Right lobe of liver (tissue), 6 donors: ENCODE measurements at regions not wholly inside any gene's neighbourhood (a gene's known extent, or its start where the extent isn't known, plus 50 kb on each side); places are given as distances from the start of the nearest gene placed in this dataset.

Source experiments
- ATAC-seq, 4 donors: fragments of 200-7000 bp; cut with Tn5 transposase; one replicate each; pipeline ENCODE4 v1.9.1; 2020; ENCODE audit warnings: mild to moderate bottlenecking in 4 of 4, moderate library complexity in 4 of 4
- DNase-seq, 3 donors: peaks; one replicate each; pipeline ENCODE4 v3.0.0-alpha.2; 2020
- H3K27ac ChIP-seq, 3 donors: fragments of 200-600 bp; one replicate each; pipeline ENCODE4 v1.8.0; 2022
- H3K27me3 ChIP-seq, 2 donors: fragments of 200-600 bp; one replicate each; pipeline ENCODE4 v1.8.0; 2022
- H3K36me3 ChIP-seq, 4 donors: fragments of 200-600 bp; sonication (generic) in 1 of 4; one replicate each; pipeline versions ENCODE4 v1.5.1 to v1.8.0; 2017 to 2022; ENCODE audit warnings: control low read depth in 1 of 4
- H3K4me1 ChIP-seq, 4 donors: fragments of 200-600 bp; sonication (generic) in 1 of 4; one replicate each; pipeline versions ENCODE4 v1.5.1 to v1.8.0; 2017 to 2022; ENCODE audit warnings: control low read depth in 1 of 4
- H3K4me3 ChIP-seq, 3 donors: fragments of 200-600 bp; one replicate each; pipeline ENCODE4 v1.8.0; 2022
- H3K9me3 ChIP-seq, 4 donors: fragments of 200-600 bp; sonication (generic) in 1 of 4; one replicate each; pipeline versions ENCODE4 v1.5.1 to v1.8.0; 2017 to 2022; ENCODE audit warnings: control low read depth in 1 of 4
- POLR2A ChIP-seq: fragments of 450-650 bp; IDR thresholded peaks from one replicate; pipeline ENCODE4 v1.6.1; 2017; ENCODE audit warnings: antibody characterized with exemption, mild to moderate bottlenecking
- WGBS: methylation state at CpG from one replicate; pipeline ENCODE4 v1.1.6; 2018; ENCODE audit warnings: low coverage, low lambda C conversion rate; ENCODE audit not compliant: insufficient coverage; ENCODE audit errors: missing lambda C conversion rate; 5-methylcytosine and 5-hydroxymethylcytosine counted together
- intact Hi-C, 2 donors: fragments of 100-400 bp; cut with DNase I; formaldehyde crosslinking; loops; one replicate each; pipeline versions ENCODE4 v1.11.2 to v1.14.1; 2022
- TF ChIP-seq, protein P1 (sequence below), 4 donors: fragments of 200-600 bp in 3 of 4; fragments of 450-650 bp in 1 of 4; IDR thresholded peaks; one replicate each; pipeline versions ENCODE4 v1.5.1 to v1.8.0; 2016 to 2022; ENCODE audit warnings: antibody characterized with exemption in 4 of 4, mild to moderate bottlenecking in 2 of 4
- donor health status: DM: no; HTN: yes; CAD: no.
- donor health status: DM: no; HTN: no; CAD: no.
- donor health status: DM: no; HTN: no; CAD: no.
- donor health status: DM: no; HTN: yes; CAD: no.
- donor health status: DM: no; HTN: yes; CAD: no.

DNA sequence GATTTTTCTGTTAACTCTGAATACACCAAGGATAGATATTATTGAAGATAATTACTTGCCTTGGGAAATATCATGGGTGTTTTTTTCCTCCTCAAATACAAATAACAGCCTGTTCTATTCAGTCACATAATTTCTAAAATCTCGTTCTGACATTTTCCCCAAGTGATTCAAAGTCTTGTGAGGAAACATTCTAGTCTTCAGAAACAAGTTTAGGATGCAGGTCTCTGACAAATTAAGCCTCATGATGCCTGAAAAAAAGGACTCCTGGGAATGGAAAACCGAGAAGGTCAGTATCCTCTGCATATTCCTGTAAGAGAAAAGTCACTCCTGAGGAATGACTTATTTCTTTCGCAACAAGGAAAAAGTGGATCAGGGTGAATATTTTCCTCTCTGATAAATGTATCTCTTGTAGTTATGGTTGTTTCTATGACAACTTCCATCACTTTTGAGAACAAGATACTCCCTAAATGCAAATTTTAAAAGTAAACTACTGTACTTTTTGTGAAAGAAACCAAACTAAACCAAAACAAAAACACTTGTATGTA lies 384.6 kb downstream of the CNTNAP4 start:
- no peaks in the 10 kb centered on the region for H3K36me3 ChIP-seq
- intact Hi-C loops, result no loop called here
- H3K9me3 ChIP-seq, result no peaks in the 10 kb centered on the region
- no peaks in the 10 kb centered on the region for H3K27me3 ChIP-seq
- TF ChIP-seq, protein P1, sequence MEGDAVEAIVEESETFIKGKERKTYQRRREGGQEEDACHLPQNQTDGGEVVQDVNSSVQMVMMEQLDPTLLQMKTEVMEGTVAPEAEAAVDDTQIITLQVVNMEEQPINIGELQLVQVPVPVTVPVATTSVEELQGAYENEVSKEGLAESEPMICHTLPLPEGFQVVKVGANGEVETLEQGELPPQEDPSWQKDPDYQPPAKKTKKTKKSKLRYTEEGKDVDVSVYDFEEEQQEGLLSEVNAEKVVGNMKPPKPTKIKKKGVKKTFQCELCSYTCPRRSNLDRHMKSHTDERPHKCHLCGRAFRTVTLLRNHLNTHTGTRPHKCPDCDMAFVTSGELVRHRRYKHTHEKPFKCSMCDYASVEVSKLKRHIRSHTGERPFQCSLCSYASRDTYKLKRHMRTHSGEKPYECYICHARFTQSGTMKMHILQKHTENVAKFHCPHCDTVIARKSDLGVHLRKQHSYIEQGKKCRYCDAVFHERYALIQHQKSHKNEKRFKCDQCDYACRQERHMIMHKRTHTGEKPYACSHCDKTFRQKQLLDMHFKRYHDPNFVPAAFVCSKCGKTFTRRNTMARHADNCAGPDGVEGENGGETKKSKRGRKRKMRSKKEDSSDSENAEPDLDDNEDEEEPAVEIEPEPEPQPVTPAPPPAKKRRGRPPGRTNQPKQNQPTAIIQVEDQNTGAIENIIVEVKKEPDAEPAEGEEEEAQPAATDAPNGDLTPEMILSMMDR (IDR thresholded peaks at IDR 0.05), result no peak
- TF ChIP-seq POLR2A, result no peak
- 57% methylated on average over 3 of the region's 3 CpGs for WGBS
- no peaks in the 10 kb centered on the region for H3K4me1 ChIP-seq
- H3K27ac ChIP-seq, result no peak overlapping the region
- ATAC-seq (no peak), DNase-seq (no peak)
- no peak overlapping the region for H3K4me3 ChIP-seq

DNA sequence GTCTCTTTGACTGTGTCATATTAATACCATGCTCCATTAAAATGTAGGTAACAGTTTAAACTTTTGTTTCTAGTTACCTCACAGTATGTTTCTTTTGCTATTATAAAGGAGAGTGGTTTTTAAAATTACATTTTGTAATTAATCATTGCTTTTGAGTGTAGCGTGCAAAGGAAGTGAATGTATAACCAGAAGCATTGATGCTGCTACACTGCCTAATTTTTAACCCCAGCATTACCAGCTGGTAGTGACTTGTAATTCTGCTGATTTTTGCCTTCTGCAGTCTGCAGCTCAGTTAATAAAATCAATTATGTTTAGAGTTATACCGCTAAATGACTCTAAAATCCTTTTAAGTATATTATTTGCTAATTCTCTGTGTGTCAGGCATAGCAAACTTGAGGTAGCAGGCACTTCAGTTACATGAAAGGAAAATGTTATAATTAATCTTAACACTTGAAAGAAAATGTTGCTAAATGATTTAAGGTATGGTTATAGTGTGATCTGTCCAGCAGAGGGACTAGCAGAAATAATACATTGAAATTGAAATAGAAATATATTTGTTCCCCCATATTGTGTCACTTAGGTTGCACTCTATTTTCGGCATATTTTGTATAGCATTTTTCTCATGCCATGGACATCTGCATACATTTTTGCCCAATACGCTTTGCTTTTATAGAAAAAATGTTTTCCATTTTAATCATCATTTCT lies 388.5 kb downstream of the CNTNAP4 start:
- Histone ChIP-seq H3K4me1 (no peaks in the 10 kb centered on the region), H3K27me3 (no peaks in the 10 kb centered on the region), H3K9me3 (no peaks in the 10 kb centered on the region), H3K36me3 (no peaks in the 10 kb centered on the region), H3K4me3 (no peak overlapping the region), H3K27ac (no peak overlapping the region)
- ATAC-seq, result no peak
- no peak for DNase-seq
- TF ChIP-seq, protein P1 (IDR thresholded peaks at IDR 0.05), result peak in 1 of 4 donors; percentile 19
- TF ChIP-seq POLR2A, result no peak
- 30% methylated on average over 3 of the region's 4 CpGs for WGBS
- intact Hi-C loops, result no loop called here

DNA sequence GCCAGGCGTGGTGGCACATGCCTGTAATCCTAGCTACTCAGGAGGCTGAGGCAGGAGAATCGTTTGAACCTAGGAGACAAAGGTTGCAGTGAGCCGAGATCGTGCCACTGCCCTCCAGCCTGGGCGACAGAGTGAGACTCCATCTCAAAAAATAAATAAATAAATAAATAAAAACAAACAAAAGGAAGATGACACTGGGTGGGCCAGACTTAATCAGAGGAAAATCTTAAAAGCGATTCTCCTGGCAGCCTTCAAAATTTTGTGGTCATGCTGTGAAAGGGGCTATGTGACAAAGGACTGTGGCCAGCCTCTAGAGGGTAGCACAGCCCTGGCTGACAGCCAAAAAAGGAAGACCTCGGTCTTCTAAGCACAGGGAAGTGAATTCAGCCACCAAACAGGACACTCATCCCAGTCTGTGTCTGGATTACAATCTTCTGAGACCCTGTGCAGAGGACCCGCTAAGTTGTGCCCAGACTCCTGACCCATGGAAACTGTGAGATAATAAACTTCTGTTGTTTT lies 391.1 kb downstream of the CNTNAP4 start:
- intact Hi-C loops, result no loop called here
- no peak for DNase-seq
- TF ChIP-seq POLR2A, result no peak
- TF ChIP-seq, protein P1 (IDR thresholded peaks at IDR 0.05), result no peak
- ATAC-seq, result no peak
- Histone ChIP-seq H3K36me3 (no peaks in the 10 kb centered on the region), H3K9me3 (no peaks in the 10 kb centered on the region), H3K27me3 (no peaks in the 10 kb centered on the region), H3K4me1 (no peaks in the 10 kb centered on the region), H3K27ac (no peak overlapping the region), H3K4me3 (no peak overlapping the region)
- 65% methylated on average over 8 of the region's 8 CpGs for WGBS

DNA sequence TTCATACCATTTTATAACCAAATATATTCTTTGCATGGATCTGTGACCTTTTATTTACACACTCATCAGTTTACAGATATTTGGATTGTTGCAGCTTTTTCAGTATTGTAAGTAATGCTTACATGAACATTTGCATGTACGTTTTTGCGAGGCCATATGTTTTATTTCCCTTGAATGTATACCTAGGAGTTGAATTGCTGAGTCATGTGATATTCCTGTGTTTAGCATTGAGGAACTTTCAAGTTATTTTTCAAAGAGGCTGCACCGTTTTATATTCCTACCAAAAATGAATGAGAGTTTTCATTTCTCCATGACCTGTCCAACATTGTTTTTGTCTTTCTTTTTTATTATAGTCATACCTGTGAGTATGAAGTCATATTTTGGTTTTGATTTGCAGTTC lies 392.1 kb downstream of the CNTNAP4 start:
- DNase-seq (no peak), ATAC-seq (no peak)
- no peak for TF ChIP-seq POLR2A
- TF ChIP-seq, protein P1 (IDR thresholded peaks at IDR 0.05), result no peak
- Histone ChIP-seq H3K4me1 (no peaks in the 10 kb centered on the region), H3K9me3 (no peaks in the 10 kb centered on the region), H3K4me3 (no peak overlapping the region), H3K27ac (no peak overlapping the region), H3K36me3 (no peaks in the 10 kb centered on the region), H3K27me3 (no peaks in the 10 kb centered on the region)
- intact Hi-C loops, result no loop called here
- 53% methylated on average over 3 of the region's 3 CpGs for WGBS
